ENCODE measurements at regions not wholly inside any gene's neighbourhood (a gene's known extent, or its start where the extent isn't known, plus 50 kb on each side); places are given as distances from the start of the nearest gene placed in this dataset.

DNA sequence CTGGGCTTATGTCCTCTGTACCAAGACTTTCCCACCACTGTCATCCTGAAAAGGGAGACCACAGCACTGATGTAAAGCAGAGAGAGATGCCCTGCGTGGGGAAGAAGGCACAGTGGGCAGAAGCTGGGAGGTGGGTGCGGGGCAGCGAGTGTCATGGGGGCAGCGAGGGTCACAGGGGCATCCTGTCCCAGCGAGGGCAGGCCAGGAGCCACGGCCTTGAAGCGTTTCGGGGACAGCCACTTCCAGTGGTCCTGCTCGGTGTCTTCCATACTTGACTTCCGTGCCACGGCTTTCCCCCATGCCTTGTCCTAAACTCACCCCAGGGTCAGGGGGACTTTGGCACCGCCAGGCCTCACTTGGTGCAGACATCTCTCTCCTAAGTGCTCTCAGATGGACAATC lies 1121.3 kb downstream of the TBC1D22A start:
- TF ChIP-seq POLR2A (IDR thresholded peaks at IDR 0.05; ENCODE audit: low read depth, low read length) (no peak), PAX5 (IDR thresholded peaks at IDR 0.05; ENCODE audit: insufficient read depth, low read length, severe bottlenecking) (no peak), TAF1 (IDR thresholded peaks at IDR 0.05; ENCODE audit: low read depth, low read length) (no peak), POLR2AphosphoS5 (IDR thresholded peaks at IDR 0.05; ENCODE audit: low read depth, low read length) (no peak), POU2F2 (IDR thresholded peaks at IDR 0.05; ENCODE audit: low read depth, low read length) (no peak)

Data from GM12891 (cell line).